Prostate gland (tissue), 2 donors: ENCODE measurements at regions not wholly inside any gene's neighbourhood (a gene's known extent, or its start where the extent isn't known, plus 50 kb on each side); places are given as distances from the start of the nearest gene placed in this dataset.

Source experiments
- POLR2A ChIP-seq: fragments of 450-650 bp; IDR thresholded peaks from one replicate; pipeline ENCODE4 v1.6.1; 2016; ENCODE audit warnings: antibody characterized with exemption, mild to moderate bottlenecking
- POLR2AphosphoS5 ChIP-seq: sonication (generic); formaldehyde crosslinking; IDR thresholded peaks from one replicate; pipeline ENCODE4 v1.6.1; 2017; ENCODE audit warnings: antibody characterized with exemption
- TF ChIP-seq, protein P1 (sequence below), 4 experiments: fragments of 200-600 bp in 2 of 4; fragments of 450-650 bp in 2 of 4; sonication (generic) in 2 of 4; IDR thresholded peaks; 1 replicate in 3 of 4; 2 replicates in 1 of 4; pipeline ENCODE4 v1.5.1; 2016 to 2019; ENCODE audit warnings: antibody characterized with exemption in 4 of 4, mild to moderate bottlenecking in 2 of 4, moderate library complexity in 2 of 4

DNA sequence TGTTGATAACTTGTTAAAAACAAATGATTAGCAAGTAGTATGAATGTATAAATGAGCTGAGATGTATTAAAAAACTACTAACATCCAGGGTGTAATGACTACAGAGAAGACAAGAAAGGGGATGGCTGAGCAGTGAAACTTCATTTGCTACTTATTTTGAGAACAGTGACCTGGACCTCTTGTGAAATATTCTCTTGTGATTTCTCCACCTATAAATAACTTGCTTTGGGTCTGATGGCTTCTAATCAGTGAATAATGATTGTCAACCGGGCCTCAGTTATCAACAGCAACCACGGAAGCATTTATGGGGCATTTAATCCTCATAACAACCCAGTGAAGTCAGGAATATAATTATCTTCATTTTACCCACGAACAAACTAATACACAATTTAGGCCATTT is 154.2 kb upstream of the HAND2 start:
- TF ChIP-seq POLR2A (no peak), POLR2AphosphoS5 (no peak)
- TF ChIP-seq, protein P1, sequence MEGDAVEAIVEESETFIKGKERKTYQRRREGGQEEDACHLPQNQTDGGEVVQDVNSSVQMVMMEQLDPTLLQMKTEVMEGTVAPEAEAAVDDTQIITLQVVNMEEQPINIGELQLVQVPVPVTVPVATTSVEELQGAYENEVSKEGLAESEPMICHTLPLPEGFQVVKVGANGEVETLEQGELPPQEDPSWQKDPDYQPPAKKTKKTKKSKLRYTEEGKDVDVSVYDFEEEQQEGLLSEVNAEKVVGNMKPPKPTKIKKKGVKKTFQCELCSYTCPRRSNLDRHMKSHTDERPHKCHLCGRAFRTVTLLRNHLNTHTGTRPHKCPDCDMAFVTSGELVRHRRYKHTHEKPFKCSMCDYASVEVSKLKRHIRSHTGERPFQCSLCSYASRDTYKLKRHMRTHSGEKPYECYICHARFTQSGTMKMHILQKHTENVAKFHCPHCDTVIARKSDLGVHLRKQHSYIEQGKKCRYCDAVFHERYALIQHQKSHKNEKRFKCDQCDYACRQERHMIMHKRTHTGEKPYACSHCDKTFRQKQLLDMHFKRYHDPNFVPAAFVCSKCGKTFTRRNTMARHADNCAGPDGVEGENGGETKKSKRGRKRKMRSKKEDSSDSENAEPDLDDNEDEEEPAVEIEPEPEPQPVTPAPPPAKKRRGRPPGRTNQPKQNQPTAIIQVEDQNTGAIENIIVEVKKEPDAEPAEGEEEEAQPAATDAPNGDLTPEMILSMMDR (IDR thresholded peaks at IDR 0.05), result no peak
